WTC11 (cell line): ENCODE measurements at regions not wholly inside any gene's neighbourhood (a gene's known extent, or its start where the extent isn't known, plus 50 kb on each side); places are given as distances from the start of the nearest gene placed in this dataset.

Experiments used
- ATAC-seq: fragments of 200-7000 bp; cut with Tn5 transposase; 2 replicates; pipeline ENCODE4 v1.10.0; 2021; ENCODE audit warnings: mild to moderate bottlenecking, moderate library complexity
- CTCF ChIA-PET: fragments of 300-600 bp; sonication (Branson Sonifier 250); formaldehyde crosslinking; loops from one replicate; lab custom pipeline; 2021; ENCODE audit warnings: antibody characterized with exemption; lab: Charles Lee
- POLR2A ChIA-PET: fragments of 350-600 bp; sonication (Branson Sonifier 250); formaldehyde crosslinking; loops from one replicate; lab custom pipeline; 2021; ENCODE audit warnings: antibody characterized with exemption; lab: Charles Lee
- DNase-seq: peaks from one replicate; pipeline ENCODE4 v3.0.0; 2021; ENCODE audit warnings: low spot score
- H3K27ac Mint-ChIP-seq: 2 replicates; pipeline ENCODE4 v1.8.0; 2021; ENCODE audit warnings: mixed read lengths
- H3K27me3 Mint-ChIP-seq: 2 replicates; pipeline ENCODE4 v1.8.0; 2021; ENCODE audit warnings: low read depth, mild to moderate bottlenecking, moderate library complexity, mixed read lengths
- H3K36me3 Mint-ChIP-seq: 2 replicates; pipeline ENCODE4 v1.8.0; 2021; ENCODE audit warnings: mixed read lengths
- H3K4me1 Mint-ChIP-seq: 2 replicates; pipeline ENCODE4 v1.8.0; 2022; ENCODE audit warnings: mixed read lengths
- H3K4me3 Mint-ChIP-seq: 2 replicates; pipeline ENCODE4 v1.8.0; 2021; ENCODE audit warnings: mild to moderate bottlenecking, moderate library complexity, mixed read lengths
- H3K9me3 Mint-ChIP-seq: 2 replicates; pipeline ENCODE4 v1.8.0; 2021; ENCODE audit warnings: mixed read lengths
- CTCF ChIP-seq: fragments of 200-600 bp; IDR thresholded peaks from 2 replicates; pipeline ENCODE4 v1.8.0; 2022; ENCODE audit warnings: antibody characterized with exemption
- E2F5 ChIP-seq: sonication (generic); formaldehyde crosslinking; IDR thresholded peaks from 2 replicates; pipeline ENCODE4 v1.8.1; 2022; ENCODE audit warnings: mild to moderate bottlenecking, moderate library complexity, missing genetic modification reagents
- ELF4 ChIP-seq: sonication (generic); formaldehyde crosslinking; IDR thresholded peaks from 2 replicates; pipeline ENCODE4 v1.8.1; 2022; ENCODE audit warnings: low read depth, mild to moderate bottlenecking, moderate library complexity, missing genetic modification reagents
- ERG ChIP-seq: fragments of 250-450 bp; sonication (Bioruptor Pico); IDR thresholded peaks from 2 replicates; pipeline ENCODE4 v1.8.0; 2021; ENCODE audit warnings: mild to moderate bottlenecking
- ETV6 ChIP-seq: sonication (generic); formaldehyde crosslinking; IDR thresholded peaks from 2 replicates; pipeline ENCODE4 v1.8.1; 2022; ENCODE audit warnings: mild to moderate bottlenecking, missing genetic modification reagents
- FOXK1 ChIP-seq: sonication (generic); formaldehyde crosslinking; IDR thresholded peaks from 2 replicates; pipeline ENCODE4 v1.8.0; 2022; ENCODE audit warnings: mild to moderate bottlenecking, moderate library complexity, missing genetic modification reagents
- FOXP1 ChIP-seq: sonication (generic); formaldehyde crosslinking; IDR thresholded peaks from 2 replicates; pipeline ENCODE4 v1.8.0; 2022; ENCODE audit warnings: missing genetic modification reagents, mild to moderate bottlenecking, moderate library complexity, borderline replicate concordance
- IRF1 ChIP-seq: sonication (generic); formaldehyde crosslinking; IDR thresholded peaks from 2 replicates; pipeline ENCODE4 v1.8.0; 2023; ENCODE audit warnings: missing genetic modification reagents
- JAZF1 ChIP-seq: fragments of 250-450 bp; sonication (Bioruptor Pico); IDR thresholded peaks from 2 replicates; pipeline ENCODE4 v1.9.0; 2021; ENCODE audit warnings: moderate library complexity, mild to moderate bottlenecking, inconsistent platforms
- JUN ChIP-seq: sonication (generic); formaldehyde crosslinking; IDR thresholded peaks from 2 replicates; pipeline ENCODE4 v1.8.0; 2023; ENCODE audit warnings: mild to moderate bottlenecking, missing genetic modification reagents
- NFATC4 ChIP-seq: fragments of 250-450 bp; sonication (Bioruptor Pico); IDR thresholded peaks from 2 replicates; pipeline ENCODE4 v1.9.0; 2021; ENCODE audit warnings: mild to moderate bottlenecking
- NFYB ChIP-seq: sonication (generic); formaldehyde crosslinking; conservative IDR thresholded peaks from 2 replicates; pipeline ENCODE4 v1.8.0; 2022; ENCODE audit warnings: low read depth, missing genetic modification reagents
- OVOL2 ChIP-seq: fragments of 250-450 bp; sonication (Bioruptor Pico); IDR thresholded peaks from 2 replicates; pipeline ENCODE4 v1.9.0; 2021; ENCODE audit warnings: mild to moderate bottlenecking, borderline replicate concordance
- SP1 ChIP-seq: sonication (generic); formaldehyde crosslinking; conservative IDR thresholded peaks from 2 replicates; pipeline ENCODE4 v1.8.1; 2022; ENCODE audit warnings: missing genetic modification reagents
- STAT6 ChIP-seq: sonication (generic); formaldehyde crosslinking; conservative IDR thresholded peaks from 2 replicates; pipeline ENCODE4 v1.8.1; 2023; ENCODE audit warnings: mild to moderate bottlenecking, low read depth, missing genetic modification reagents, moderate library complexity
- TCF7 ChIP-seq: sonication (generic); formaldehyde crosslinking; IDR thresholded peaks from 2 replicates; pipeline ENCODE4 v1.8.0; 2022; ENCODE audit warnings: mild to moderate bottlenecking, low read depth, missing genetic modification reagents, moderate library complexity
- TEAD4 ChIP-seq: sonication (generic); formaldehyde crosslinking; IDR thresholded peaks from 2 replicates; pipeline ENCODE4 v1.8.0; 2022; ENCODE audit warnings: mild to moderate bottlenecking, missing genetic modification reagents
- ZBTB43 ChIP-seq: sonication (generic); formaldehyde crosslinking; IDR thresholded peaks from 2 replicates; pipeline ENCODE4 v1.8.1; 2023; ENCODE audit warnings: mild to moderate bottlenecking, missing genetic modification reagents
- ZNF232 ChIP-seq: sonication (generic); formaldehyde crosslinking; IDR thresholded peaks from 2 replicates; pipeline ENCODE4 v1.8.0; 2022; ENCODE audit warnings: mild to moderate bottlenecking, missing genetic modification reagents
- ZNF317 ChIP-seq: sonication (generic); formaldehyde crosslinking; IDR thresholded peaks from 2 replicates; pipeline ENCODE4 v1.8.1; 2023; ENCODE audit warnings: low read depth, mild to moderate bottlenecking, moderate library complexity, missing genetic modification reagents, borderline replicate concordance
- ZNF416 ChIP-seq: fragments of 250-450 bp; sonication (Bioruptor Pico); IDR thresholded peaks from 2 replicates; pipeline ENCODE4 v1.9.0; 2021; ENCODE audit warnings: mild to moderate bottlenecking, inconsistent platforms
- ZNF512 ChIP-seq: sonication (generic); formaldehyde crosslinking; IDR thresholded peaks from 2 replicates; pipeline ENCODE4 v1.8.1; 2022; ENCODE audit warnings: missing genetic modification reagents, borderline replicate concordance
- ZNF671 ChIP-seq: fragments of 250-450 bp; sonication (Bioruptor Pico); IDR thresholded peaks from 2 replicates; pipeline ENCODE4 v1.8.0; 2021; ENCODE audit warnings: mild to moderate bottlenecking

GRCh38 chr16:59707436-59708226 is 973.5 kb upstream of the GOT2 start:
- Mint-ChIP-seq H3K4me3 (no peak overlapping the region), H3K27ac (no peak overlapping the region), H3K9me3 (no peaks in the 10 kb centered on the region), H3K36me3 (no peaks in the 10 kb centered on the region), H3K27me3 (no peaks in the 10 kb centered on the region), H3K4me1 (no peaks in the 10 kb centered on the region)
- TF ChIP-seq TEAD4 (CRISPR knock-in tag) (no peak), SP1 (CRISPR knock-in tag) (no peak), ZNF671 (CRISPR knock-in tag) (no peak), NFYB (CRISPR knock-in tag) (no peak), ZNF416 (CRISPR knock-in tag) (no peak), ZNF232 (CRISPR knock-in tag) (no peak), ERG (CRISPR knock-in tag) (no peak), ELF4 (CRISPR knock-in tag) (no peak)
- DNase-seq (no peak), ATAC-seq (no peak)
- CTCF ChIA-PET, result no interaction called here
- POLR2A ChIA-PET, result no interaction called here

GRCh38 chr16:59701963-59702930 is 968.1 kb upstream of the GOT2 start:
- H3K36me3 Mint-ChIP-seq, result no peaks in the 10 kb centered on the region
- H3K27me3 Mint-ChIP-seq, result no peaks in the 10 kb centered on the region
- ChIA-PET POLR2A (no interaction called here), CTCF (no interaction called here)
- no peak overlapping the region for H3K4me3 Mint-ChIP-seq
- no peaks in the 10 kb centered on the region for H3K9me3 Mint-ChIP-seq
- DNase-seq, result no peak
- no peaks in the 10 kb centered on the region for H3K4me1 Mint-ChIP-seq
- no peak overlapping the region for H3K27ac Mint-ChIP-seq
- no peak for ATAC-seq
- TF ChIP-seq ZBTB43 (CRISPR knock-in tag) (no peak), OVOL2 (CRISPR knock-in tag) (no peak), CTCF (no peak), FOXK1 (no peak), TCF7 (CRISPR knock-in tag) (no peak), JUN (CRISPR knock-in tag) (no peak), NFYB (CRISPR knock-in tag) (no peak), STAT6 (no peak), NFATC4 (CRISPR knock-in tag) (no peak), ZNF317 (CRISPR knock-in tag) (no peak), ZNF512 (CRISPR knock-in tag) (no peak), E2F5 (CRISPR knock-in tag) (no peak), FOXP1 (CRISPR knock-in tag) (no peak), IRF1 (CRISPR knock-in tag) (no peak), JAZF1 (CRISPR knock-in tag) (no peak), ETV6 (no peak)
